NCI-H1105 treated with DMSO at 0.1 percent for 48 hours (cell line): ENCODE measurements at regions not wholly inside any gene's neighbourhood (a gene's known extent, or its start where the extent isn't known, plus 50 kb on each side); places are given as distances from the start of the nearest gene placed in this dataset.

Experiments
- DNase-seq: peaks from one replicate; lab custom pipeline; 2025; lab: John Stamatoyannopoulos, UW

GRCh38 chr5:35478856-35479682 is 138.6 kb upstream of the SPEF2 start:
- no peak for DNase-seq

DNA sequence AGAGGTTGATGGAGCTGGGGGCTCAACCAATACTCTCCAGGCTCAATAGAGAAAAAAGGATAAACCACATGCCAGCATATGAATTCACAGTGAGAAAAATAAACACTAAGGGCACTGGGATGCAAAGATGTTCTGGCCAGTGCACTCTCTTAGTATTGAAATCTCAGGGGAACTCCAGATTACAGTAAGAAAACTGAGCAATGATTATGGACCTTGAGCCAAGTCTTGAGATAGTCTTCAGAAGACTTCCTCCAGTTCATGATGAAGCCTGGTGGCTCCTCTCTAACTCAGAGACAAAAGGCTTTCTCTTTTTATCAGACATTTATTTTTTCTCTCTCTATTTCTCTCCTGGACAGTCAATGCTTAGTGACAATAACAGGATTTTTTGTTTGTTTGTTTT is 139.8 kb upstream of the SPEF2 start:
- DNase-seq = no peak

DNA sequence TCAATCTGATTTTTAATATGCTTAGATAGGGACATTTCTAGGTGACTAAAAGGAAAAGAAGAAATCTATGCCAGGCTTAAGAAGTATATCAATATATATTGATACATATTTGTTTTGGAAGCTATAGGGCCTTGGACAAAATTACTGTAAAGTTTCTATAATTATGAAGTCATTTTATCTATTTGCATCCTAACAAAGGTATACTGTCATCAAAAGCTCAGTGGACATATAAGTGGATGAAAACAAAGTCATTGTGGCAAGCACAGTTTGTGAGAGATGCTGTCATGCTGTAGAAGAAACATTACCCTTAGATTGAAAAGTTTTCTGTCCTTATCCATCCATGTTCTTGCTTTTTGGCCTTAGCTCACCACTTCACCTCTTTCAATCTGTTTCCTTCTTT is 140.3 kb upstream of the SPEF2 start:
- DNase-seq = no peak

DNA sequence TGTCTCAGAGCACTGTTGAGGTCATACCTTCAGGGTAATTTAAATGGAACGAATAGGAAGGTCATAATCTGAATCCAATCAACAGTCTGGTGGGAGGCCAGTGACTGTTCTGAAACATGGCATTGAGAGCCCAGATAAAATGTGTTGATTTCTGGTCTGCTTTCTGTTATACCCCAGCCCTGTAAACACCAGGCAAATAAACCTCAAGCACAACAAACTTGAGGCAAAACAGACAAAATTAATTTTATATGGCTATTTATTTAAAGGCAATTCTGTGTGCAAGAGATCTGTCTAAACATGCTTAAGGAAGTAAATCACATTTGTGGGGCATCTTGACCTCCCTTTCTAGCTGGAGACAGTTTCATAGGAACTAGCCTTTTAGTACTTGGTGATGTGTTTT is 140.9 kb upstream of the SPEF2 start:
- DNase-seq = no peak

GRCh38 chr5:35476036-35476435 is 141.6 kb upstream of the SPEF2 start:
- DNase-seq = no peak

- no peak for DNase-seq
These were observed 144.1 kb upstream of the SPEF2 start for GRCh38 chr5:35473589-35473988.

- DNase-seq = no peak
These were observed 146.8 kb upstream of the SPEF2 start for GRCh38 chr5:35470866-35471265.

GRCh38 chr5:35468811-35469210 is 148.9 kb upstream of the SPEF2 start:
- no peak for DNase-seq

GRCh38 chr5:35466746-35467145 is 150.9 kb upstream of the SPEF2 start:
- no peak for DNase-seq

DNA sequence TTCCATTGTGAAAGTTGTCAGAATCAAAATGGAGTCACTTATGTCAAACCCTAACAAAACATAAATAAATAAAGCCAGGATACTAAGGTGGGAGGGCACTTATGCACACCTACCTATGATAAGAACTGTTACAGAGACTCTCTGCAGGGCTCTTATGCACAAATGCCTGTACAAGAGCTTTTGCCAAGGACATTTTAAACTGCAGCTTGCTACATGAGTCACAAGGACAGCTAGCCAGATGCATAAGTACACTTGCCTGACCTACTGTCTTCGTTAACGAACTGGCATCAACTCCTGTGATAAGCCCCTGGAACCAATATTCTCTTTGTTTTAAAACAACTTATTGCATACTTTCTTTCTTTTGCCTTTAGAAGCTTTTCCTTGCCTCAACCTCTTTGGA is 152.9 kb upstream of the SPEF2 start:
- no peak for DNase-seq

DNA sequence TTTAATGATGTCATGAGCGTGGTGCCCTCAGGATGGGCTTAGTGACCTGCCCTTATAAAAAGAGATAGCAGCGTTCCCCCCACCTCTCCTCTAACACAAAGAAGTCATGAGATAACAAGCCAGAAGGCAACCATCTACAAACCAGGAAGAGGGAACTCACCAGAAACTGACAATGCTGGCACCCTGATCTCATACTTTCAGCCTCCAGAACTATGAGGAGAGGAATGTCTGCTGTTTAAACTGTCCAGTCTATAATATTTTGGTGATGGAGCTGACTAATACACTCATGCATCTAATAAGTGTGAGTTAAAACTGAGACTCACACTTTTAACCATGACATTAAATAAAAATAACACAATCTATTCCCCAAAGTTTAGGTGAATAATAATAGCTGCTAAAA is 156.1 kb upstream of the SPEF2 start:
- DNase-seq = no peak

DNA sequence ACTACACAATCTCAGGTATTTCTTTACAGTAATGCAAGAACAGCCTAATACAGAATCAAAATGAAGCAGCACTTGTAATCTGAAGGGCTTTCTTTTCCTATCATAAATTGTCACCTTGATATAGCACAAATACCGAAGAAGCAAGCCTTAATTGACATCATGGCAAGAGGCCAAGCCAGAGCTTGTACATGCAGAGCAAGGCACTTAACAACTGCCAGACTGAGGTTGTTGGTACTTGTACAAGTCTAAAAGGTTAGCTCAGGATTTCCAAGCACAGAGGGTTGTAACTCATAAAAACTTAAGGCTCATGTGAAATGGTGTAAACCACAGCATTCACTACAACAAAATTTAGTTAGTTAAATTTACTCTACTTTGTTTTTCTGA is 158.8 kb upstream of the SPEF2 start:
- peak; percentile 86 for DNase-seq

GRCh38 chr5:35457912-35458823 is 159.5 kb upstream of the SPEF2 start:
- no peak for DNase-seq

GRCh38 chr5:35456506-35456905 is 161.2 kb upstream of the SPEF2 start:
- no peak for DNase-seq

GRCh38 chr5:35454011-35454525 is 163.6 kb upstream of the SPEF2 start:
- DNase-seq = no peak

DNA sequence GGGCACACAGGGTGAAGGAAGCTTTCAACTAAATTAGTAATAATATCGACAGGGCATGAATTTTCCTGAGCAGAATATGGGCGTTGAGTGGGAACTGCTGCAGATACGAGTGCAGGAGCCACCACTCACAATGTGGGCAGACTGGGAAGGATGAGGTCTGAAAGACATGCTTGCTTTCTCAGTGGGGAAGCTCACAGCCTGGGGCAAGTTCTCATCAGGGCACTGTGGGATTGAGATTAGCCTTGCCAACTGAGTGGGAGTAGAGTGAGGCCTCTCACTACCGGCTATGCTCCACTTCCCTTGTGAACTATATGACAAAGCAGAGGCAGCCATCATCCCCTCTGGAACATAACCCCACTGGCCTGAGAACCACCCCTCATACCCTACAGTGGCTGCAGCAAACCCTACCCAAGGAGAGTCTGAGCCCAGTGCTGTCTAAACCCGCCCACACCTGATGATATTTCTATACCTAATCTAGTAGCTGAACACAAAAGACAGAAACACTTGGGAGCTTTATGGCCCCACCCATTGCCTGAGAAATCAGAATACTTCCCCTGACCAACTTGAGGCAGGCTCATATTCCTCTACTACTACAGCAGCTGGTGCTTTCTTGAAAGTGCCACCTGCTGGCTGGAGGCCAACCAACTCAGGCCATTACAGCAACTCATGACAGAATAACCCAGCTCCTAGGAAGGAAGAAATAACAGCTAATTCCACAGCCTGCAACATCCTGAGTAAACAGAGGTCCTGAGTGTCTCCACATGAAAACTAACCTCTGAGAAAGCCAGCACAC is 173.7 kb upstream of the SPEF2 start:
- DNase-seq = no peak

DNA sequence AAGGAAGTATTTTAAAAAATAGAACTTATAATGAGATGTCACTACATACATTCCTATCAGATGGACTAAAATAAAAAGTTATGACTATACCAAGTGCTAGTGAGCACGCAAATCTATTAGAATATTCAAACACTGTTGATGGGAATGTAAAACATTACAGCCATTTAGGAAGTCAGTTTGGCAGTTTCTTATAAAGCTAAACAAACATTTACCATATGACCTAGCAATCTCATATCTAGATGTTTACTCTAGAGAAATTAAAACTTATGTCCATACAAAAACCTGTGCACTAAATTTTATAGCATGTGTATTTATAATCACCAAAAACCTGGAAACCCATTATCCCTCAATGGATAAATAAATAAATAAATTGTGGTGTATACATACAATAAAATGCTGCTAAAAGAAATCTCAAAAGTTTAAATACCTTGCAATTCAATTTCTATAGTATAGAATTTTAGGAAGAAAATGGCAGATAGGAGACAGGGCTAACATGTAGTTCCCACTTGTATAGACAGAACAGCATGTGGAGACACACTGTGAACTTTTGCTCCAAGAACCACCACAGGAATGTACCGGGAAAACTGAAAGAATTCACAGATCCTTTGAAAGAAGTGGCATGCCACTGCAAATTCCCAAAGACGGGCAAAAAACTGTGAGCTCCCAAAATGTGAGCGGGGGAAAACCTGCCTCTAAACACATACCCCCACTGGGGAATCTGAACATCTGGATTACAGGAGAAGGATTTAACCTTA is 174.6 kb upstream of the SPEF2 start:
- no peak for DNase-seq

- no peak for DNase-seq
These were observed 177.3 kb upstream of the SPEF2 start for GRCh38 chr5:35440409-35440808.

- DNase-seq = no peak
These were observed 178.9 kb upstream of the SPEF2 start for GRCh38 chr5:35438786-35439185.

- DNase-seq = no peak
These were observed 179.4 kb upstream of the SPEF2 start for GRCh38 chr5:35438288-35438687.

- DNase-seq = peak; percentile 39
These were observed 181.1 kb upstream of the SPEF2 start for GRCh38 chr5:35436400-35437057.
